Nephron progenitor cell (in vitro differentiated cells): ENCODE measurements at regions not wholly inside any gene's neighbourhood (a gene's known extent, or its start where the extent isn't known, plus 50 kb on each side); places are given as distances from the start of the nearest gene placed in this dataset.
"Not testable (repeated sequence)": the region's sequence is repeated elsewhere in the genome, so short reads cannot be mapped to it uniquely, and the experiment has no call there.

Experiments used
- DNase-seq: peaks from one replicate; pipeline ENCODE4 v3.0.0; 2021
- H3K27ac Mint-ChIP-seq: 2 replicates; pipeline ENCODE4 v1.8.0; 2021; ENCODE audit warnings: mild to moderate bottlenecking, moderate library complexity, mixed read lengths
- H3K27me3 Mint-ChIP-seq: 2 replicates; pipeline ENCODE4 v1.8.0; 2021; ENCODE audit warnings: mild to moderate bottlenecking, low read depth, mixed read lengths; ENCODE audit not compliant: poor library complexity
- H3K36me3 Mint-ChIP-seq: 2 replicates; pipeline ENCODE4 v1.8.0; 2021; ENCODE audit warnings: low read depth, mixed read lengths
- H3K4me1 Mint-ChIP-seq: 2 replicates; pipeline ENCODE4 v1.8.0; 2021; ENCODE audit warnings: mixed read lengths
- H3K4me3 Mint-ChIP-seq: 2 replicates; pipeline ENCODE4 v1.8.0; 2021; ENCODE audit warnings: mild to moderate bottlenecking, moderate library complexity, mixed read lengths
- H3K9me3 Mint-ChIP-seq: 2 replicates; pipeline ENCODE4 v1.8.0; 2021; ENCODE audit warnings: mild to moderate bottlenecking, moderate library complexity, mixed read lengths
- CTCF ChIP-seq: fragments of 200-600 bp; sonication (generic); IDR thresholded peaks from 2 replicates; pipeline ENCODE4 v1.5.0; 2021; ENCODE audit warnings: antibody characterized with exemption

- no peaks in the 10 kb centered on the region for H3K4me1 Mint-ChIP-seq
- no peaks in the 10 kb centered on the region for H3K36me3 Mint-ChIP-seq
- no peaks in the 10 kb centered on the region for H3K9me3 Mint-ChIP-seq
- H3K4me3 Mint-ChIP-seq = no peak overlapping the region
- no peak for TF ChIP-seq CTCF
- no peaks in the 10 kb centered on the region for H3K27me3 Mint-ChIP-seq
- DNase-seq = no peak
- H3K27ac Mint-ChIP-seq = no peak overlapping the region
Observed at GRCh38 chr5:24170026-24170425, 474.8 kb downstream of the CDH10 start.

GRCh38 chr5:24170930-24171329, 473.8 kb downstream of the CDH10 start:
- DNase-seq, H3K27ac Mint-ChIP-seq, H3K9me3 Mint-ChIP-seq, H3K4me1 Mint-ChIP-seq, H3K4me3 Mint-ChIP-seq, H3K27me3 Mint-ChIP-seq, H3K36me3 Mint-ChIP-seq: not testable (repeated sequence)

GRCh38 chr5:24177821-24178220, 467.0 kb downstream of the CDH10 start:
- no peaks in the 10 kb centered on the region for H3K36me3 Mint-ChIP-seq
- H3K4me1 Mint-ChIP-seq = no peaks in the 10 kb centered on the region
- no peak for DNase-seq
- H3K27ac Mint-ChIP-seq = no peak overlapping the region
- no peak overlapping the region for H3K4me3 Mint-ChIP-seq
- no peaks in the 10 kb centered on the region for H3K27me3 Mint-ChIP-seq
- TF ChIP-seq CTCF = no peak
- H3K9me3 Mint-ChIP-seq = no peaks in the 10 kb centered on the region

- no peak overlapping the region for H3K4me3 Mint-ChIP-seq
- no peak for TF ChIP-seq CTCF
- no peaks in the 10 kb centered on the region for H3K27me3 Mint-ChIP-seq
- H3K9me3 Mint-ChIP-seq = peaks cover 7% of the 10 kb centered on the region
- no peaks in the 10 kb centered on the region for H3K36me3 Mint-ChIP-seq
- DNase-seq = no peak
- no peak overlapping the region for H3K27ac Mint-ChIP-seq
- H3K4me1 Mint-ChIP-seq = no peaks in the 10 kb centered on the region
Observed at GRCh38 chr5:24183981-24184380, 460.8 kb downstream of the CDH10 start.

- no peaks in the 10 kb centered on the region for H3K4me1 Mint-ChIP-seq
- peaks cover 7% of the 10 kb centered on the region for H3K9me3 Mint-ChIP-seq
- no peaks in the 10 kb centered on the region for H3K27me3 Mint-ChIP-seq
- H3K36me3 Mint-ChIP-seq = no peaks in the 10 kb centered on the region
- TF ChIP-seq CTCF = no peak
- H3K27ac Mint-ChIP-seq = no peak overlapping the region
- DNase-seq = no peak
- H3K4me3 Mint-ChIP-seq = no peak overlapping the region
Observed at GRCh38 chr5:24188216-24188925, 456.4 kb downstream of the CDH10 start.

- Mint-ChIP-seq H3K4me1 (no peaks in the 10 kb centered on the region), H3K27me3 (no peaks in the 10 kb centered on the region), H3K4me3 (no peak overlapping the region), H3K36me3 (no peaks in the 10 kb centered on the region), H3K9me3 (no peaks in the 10 kb centered on the region), H3K27ac (no peak overlapping the region)
- DNase-seq = no peak
- TF ChIP-seq CTCF = no peak
Observed at GRCh38 chr5:24196789-24197188, 448.0 kb downstream of the CDH10 start.
